Fibroblast of lung (primary cell): ENCODE measurements at regions not wholly inside any gene's neighbourhood (a gene's known extent, or its start where the extent isn't known, plus 50 kb on each side); places are given as distances from the start of the nearest gene placed in this dataset.

Experiments
- CTCF ChIP-seq, 2 donors: IDR thresholded peaks in 1 of 2; conservative IDR thresholded peaks in 1 of 2; 1 replicate in 1 of 2; 2 replicates in 1 of 2; pipeline ENCODE4 v1.5.1; 2011 to 2012; ENCODE audit warnings: low read length in 2 of 2, control low read depth in 1 of 2, inconsistent platforms in 1 of 2, low read depth in 1 of 2, mild to moderate bottlenecking in 1 of 2
- EZH2 ChIP-seq: IDR thresholded peaks from 2 replicates; pipeline ENCODE4 v1.5.1; 2012; ENCODE audit warnings: low read length, control low read depth, mild to moderate bottlenecking; ENCODE audit errors: missing control alignments

DNA sequence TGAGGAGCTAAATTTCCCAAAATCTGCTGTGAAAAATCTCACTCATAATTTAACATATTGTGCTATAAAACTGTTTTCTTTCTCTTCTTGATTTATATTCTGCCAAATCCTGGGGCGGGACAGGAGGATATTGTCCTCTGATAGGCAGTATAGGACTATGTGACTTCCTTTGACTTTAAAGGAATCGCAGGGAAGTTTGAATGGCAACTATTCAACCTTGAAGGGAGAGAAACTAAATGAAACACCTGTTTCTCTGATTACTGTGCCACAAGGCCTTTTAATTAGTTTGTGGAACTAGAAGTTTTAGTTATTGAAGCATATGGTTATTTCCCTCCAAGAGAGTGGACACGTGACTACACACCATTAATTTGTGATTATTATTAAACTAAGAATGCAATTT, 607.4 kb downstream of the GATA3 start:
- TF ChIP-seq EZH2 (no peak), CTCF (conservative IDR thresholded peaks at IDR 0.05 in 1 of 2, IDR thresholded peaks at IDR 0.05 in 1 of 2; ENCODE audit: low read depth in 1 of 2, low read length in 2 of 2) (no peak)
